NOMO-1 (cell line): ENCODE measurements at regions not wholly inside any gene's neighbourhood (a gene's known extent, or its start where the extent isn't known, plus 50 kb on each side); places are given as distances from the start of the nearest gene placed in this dataset.

Experiments used
- DNase-seq, 2 experiments: peaks; one replicate each; lab custom pipeline; 2025; ENCODE audit not compliant: unreplicated experiment in 2 of 2; lab: John Stamatoyannopoulos, UW

DNA sequence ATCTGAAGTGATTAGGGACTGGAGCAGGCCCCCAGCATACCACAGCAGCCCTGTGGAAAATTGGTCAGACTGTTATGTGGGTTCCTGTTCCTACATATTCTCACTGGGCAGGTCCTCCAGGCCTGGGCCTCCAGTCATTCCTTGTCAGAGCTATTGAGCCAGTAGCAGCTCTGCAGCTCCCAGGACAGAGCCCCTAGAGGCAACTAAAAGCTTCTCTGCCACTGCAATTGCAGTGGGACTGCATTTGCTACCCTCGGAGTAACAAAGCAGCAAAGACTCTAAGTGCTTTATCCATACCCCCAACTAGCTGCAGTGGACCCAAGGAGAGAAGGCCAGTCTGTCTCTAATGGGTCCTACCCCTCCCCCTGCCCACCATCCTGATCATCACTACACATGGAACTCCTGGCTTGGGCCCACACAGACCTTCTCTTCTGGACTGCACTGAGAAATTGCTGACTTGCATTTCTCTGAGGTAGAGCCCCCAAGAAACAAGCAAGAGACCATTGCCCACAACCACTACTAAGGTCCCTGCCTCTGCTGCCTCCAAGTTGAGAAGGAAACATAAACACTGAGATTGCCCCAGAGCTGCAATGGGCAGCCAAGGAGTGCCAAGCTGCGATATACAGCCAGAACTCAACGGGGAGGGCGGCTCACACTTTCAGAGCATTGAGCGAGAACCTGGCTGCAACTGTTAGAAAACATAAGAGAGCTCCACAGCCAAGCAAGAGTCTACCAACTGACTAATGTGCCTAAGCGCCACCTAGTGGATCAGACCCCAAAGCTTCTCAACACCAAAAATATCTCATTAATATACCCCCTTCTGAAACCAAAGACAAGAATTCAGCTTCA lies 738.7 kb upstream of the NDST4 start:
- peak; percentile 21 to 35 for DNase-seq

DNA sequence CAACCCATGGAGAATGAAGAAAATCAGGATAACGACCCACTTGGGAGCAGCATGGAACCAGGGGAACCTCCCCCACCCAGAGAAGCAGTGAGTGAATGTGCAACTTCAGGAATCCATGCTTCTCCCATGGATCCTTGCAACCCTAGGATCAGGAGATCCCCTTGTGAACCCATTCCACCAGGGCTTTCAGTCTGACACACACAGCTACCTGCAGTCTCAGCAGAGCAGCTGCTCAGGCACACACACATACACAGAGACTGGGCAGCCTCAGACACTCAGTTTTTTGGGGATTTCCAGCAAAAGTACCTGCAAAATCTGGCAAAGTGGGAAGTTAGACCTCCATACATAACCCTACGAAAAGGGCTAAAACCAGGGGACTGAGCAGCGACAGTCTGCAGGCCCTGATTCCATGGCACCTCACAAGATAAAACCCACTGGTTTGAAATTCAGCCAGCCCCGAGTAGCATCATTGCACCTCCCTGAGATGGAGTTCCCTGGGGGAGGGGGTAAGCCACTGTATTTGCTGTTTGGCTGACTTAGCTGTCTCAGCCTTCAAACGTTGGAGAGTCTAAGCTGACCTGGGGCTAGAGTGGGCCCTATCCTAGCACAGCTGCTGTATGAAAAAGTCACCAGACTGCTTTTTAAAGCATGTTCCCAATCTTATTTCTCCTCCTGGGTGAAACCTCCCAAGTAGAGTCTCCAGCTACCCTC lies 737.5 kb upstream of the NDST4 start:
- DNase-seq = no peak

DNA sequence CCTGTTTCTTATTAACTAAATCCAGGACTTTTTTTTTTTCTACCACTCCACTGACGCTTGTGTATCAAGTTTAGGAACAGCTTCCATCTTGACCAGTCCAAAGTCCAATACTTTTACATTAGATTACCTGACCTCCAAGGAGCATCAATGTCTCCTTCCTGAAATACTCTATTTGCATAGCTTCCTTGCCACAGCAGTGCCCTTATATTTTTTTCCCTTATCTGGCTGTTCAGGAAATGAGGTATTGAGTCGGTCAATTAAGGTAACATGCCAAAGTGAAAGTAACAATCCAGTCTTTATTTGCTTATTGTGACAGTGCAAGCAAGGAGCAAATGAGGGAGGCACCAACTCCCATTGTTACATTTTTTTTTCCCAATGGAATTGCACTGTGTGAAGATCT lies 730.8 kb upstream of the NDST4 start:
- DNase-seq = no peak

DNA sequence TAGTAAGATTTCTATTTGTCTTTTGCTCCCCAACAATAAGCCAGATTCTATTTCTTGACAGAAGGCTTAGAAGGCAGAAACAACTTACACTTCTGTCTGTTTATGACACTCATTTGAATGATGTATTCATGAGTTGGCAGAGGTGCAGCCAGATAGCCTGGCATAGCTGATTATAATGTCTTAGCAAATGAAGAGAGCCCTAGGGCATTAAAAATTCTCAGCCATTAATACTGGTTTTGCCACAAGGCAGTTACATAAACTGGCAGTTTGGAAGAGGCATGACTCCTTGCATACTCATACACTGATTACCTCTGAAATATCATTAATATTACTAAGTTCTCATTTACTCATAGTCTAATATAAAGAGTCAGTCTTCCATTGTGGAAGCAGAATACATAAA lies 728.5 kb upstream of the NDST4 start:
- DNase-seq = no peak

DNA sequence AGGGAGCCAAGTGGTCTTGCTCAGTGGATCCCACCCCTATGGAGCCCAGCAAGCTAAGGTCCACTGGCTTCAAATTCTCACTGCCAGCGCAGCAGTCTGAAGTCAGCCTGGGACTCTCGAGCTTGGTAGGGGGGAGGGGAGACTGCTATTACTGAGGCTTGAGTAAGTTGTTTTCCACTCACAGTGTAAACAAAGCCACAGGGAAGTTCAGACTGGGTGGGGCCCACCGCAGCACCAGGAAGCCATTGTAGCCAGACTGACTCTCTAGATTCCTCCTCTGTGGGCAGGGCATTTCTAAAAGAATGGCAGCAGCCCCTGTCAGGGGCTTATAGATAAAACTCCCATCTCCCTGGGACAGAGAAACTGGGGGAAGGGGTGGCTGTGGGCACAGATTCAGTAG lies 721.0 kb upstream of the NDST4 start:
- no peak for DNase-seq

DNA sequence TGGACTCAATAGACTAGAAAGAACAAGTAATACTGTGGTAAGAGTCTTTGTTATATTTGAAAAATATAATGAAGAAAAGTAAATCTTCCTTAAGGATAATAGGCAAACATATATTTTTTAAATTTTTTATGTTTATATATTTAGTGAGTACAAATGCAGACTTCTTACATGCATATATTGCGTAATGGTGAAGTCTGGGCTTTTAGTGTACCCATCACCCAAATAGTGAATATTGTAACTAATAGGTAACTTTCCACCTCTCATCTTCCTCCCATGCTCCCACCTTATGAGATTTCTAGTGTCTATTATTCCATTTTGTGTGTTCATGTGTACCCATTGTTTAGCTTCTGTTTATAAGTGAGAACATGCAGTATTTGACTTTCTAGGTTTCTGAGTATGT lies 711.2 kb upstream of the NDST4 start:
- DNase-seq = no peak

DNA sequence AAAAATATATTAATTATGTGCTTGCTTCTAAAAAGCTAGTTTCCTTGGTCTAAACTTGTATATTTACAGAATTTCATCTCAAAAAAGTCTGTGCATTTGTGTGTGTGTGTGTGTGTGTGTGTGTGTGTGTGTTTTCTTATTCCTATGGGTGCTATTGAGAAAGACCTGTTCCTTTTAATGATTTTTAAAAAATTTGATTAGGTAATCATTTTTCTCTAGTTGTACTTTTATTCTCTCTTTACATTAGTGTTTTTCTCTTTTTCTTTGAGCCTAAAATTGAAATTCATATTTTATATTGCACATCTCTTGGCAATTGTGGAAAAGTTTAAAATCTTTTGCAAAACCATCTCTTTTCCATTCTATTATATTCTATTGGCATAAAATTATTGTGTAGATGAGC lies 690.4 kb upstream of the NDST4 start:
- DNase-seq = no peak

DNA sequence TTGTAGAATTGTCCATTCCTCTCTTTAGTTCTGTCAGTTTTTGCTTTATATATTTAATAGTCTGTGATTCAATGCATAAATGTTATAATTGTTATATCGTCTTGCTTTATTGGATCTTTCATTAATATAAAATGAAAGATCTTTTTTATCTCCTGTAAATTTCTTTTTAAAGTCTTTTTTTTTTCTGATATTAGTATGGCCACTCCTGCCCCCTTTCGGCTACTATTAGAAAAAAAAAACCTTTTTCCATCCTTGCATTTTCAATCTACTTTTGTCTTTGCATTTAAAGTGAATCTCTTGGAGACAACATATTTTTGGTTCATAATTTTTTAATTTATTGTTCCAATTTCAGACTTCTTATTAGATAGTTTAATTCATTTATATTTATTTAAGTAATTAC lies 677.4 kb upstream of the NDST4 start:
- no peak for DNase-seq

DNA sequence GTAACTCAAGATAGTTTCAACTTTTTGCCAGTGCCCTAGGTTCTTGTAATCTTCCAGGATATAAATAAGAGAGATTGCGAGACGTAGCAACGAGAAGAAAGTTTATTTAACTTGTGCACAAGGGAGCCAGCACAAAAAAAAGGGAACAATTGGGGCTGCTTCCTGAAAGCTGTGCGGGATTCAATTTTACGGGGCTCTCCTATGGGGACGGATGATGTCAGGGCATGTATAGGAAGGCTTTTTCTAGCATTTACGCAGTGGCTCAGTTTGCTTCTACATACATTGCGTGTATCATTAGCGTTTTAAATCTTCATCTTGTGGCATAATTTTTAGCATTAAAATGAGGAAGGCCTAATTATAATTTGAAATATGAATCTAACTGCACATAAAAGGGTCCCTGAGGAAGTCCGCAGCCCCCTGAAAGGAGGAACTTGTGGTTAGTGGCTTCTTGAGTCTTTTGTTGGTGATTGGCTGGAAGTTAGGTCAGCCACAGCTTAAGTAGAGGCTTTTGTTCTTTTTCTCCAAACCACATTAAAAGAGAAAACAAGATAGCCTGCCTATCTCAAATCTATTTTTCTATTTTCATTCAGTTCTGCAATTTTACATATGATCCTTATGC lies 668.2 kb upstream of the NDST4 start:
- peak; percentile 85 to 93 for DNase-seq

DNA sequence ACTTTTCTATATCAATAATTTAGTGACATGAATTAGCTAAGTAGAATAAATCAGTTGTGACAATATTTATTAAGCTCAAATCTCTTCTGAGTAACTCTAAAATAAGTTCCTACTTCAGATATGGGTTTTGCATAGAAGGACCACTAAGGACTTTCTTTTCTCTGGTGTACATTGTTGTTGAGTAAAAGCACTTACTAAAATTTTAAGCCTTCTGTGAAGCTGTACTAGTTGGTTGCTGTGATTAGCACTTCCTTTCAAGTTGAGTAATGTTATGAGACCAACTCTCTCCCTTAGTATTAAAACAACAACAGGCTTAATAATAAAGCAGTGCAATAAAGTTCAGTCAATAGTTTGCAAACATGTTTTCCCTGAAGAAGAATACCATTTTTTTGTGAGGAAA lies 667.4 kb upstream of the NDST4 start:
- DNase-seq = no peak

DNA sequence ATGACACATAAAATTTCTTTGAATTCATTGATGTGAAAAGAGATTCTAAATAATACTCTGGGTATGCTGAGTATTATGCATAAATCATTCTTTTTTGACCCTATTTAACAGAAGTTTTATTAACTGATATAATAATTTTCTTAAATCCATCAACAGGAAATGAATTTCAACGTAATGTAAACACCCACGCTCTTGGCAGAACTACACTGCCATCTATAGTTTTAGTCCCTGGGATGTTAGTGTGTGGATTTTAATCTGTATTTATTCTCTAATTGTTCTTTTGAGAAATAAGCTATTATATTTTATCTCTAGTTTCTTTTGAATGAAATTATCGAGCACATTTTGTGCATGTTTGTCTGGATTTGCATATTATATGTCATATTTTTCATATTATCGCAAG lies 666.8 kb upstream of the NDST4 start:
- no peak for DNase-seq

DNA sequence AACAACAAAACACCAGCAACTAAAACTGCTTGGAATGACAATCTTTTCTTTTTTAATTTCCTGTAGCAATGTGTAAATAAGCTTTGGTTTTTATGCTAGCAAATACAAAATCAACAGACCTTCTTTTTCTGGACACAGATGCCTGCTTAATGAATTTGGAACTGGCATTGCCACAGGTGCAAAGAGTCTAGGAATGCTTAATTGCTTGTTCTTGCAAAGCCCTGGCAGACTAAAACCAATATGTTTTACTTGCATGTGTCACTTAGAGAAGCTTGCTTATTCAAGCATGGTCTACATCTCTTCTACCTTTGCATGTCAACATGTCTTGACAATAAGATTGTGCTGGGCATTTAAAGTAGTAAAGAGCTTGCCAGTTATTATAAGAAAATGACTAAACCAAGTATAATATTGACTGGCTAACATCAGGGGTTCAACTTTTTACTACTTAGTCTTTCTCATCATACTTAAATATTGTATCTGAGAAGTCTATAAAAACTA lies 656.7 kb upstream of the NDST4 start:
- DNase-seq = no peak

DNA sequence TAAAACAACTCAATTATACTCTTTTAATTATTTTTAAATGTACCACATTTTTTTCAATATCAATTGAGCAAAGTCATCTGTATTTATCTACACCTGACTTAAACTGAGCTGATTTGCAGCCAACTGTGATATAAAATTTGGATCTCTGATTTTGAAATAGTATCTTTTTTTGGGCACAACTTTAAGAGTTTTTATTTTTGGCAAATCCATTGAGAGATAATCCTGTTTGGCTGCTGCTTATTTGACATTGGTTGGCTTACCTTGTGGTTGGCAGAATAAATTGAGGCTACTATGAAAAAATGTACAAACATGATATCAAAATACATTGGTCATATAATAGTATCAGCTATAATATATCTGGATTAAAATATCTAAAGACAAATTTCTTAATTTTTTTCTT lies 656.0 kb upstream of the NDST4 start:
- DNase-seq = no peak

DNA sequence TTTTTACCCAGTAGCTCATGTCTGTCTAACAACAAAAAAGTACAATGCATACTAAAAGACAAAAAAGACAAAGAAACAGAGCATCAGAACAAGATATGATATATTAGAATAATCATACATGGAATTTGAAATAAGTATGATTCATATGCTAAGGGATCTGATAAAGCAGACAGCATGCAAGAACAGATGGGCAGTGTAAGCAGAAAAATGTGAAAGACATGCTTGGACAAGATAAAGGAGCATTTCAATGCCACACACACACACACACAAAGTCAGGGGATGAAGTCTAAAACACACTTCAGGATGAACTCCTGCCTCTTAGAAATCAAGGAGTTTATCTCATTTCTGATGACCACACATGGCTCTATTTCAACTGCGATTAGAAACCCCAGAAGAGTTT lies 649.6 kb upstream of the NDST4 start:
- no peak for DNase-seq

DNA sequence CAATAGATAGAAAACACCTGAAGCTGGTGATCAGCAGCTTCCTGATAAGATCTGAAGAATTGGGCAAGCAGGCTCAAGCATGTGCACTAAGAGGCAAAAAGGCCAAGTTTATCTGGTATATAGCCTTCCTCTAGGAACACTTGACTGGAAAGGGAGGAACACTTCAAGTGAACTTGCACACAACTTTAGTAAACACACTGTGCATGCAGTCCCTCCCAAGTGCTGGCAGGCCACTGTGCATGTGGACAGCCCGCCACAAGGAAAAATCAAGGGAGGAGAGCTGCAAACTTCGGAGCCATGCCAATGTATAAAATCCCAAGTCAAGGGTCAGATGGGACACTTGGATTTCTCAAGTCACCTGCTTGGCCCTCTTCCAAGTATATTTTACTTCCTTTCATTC lies 645.8 kb upstream of the NDST4 start:
- DNase-seq = no peak

DNA sequence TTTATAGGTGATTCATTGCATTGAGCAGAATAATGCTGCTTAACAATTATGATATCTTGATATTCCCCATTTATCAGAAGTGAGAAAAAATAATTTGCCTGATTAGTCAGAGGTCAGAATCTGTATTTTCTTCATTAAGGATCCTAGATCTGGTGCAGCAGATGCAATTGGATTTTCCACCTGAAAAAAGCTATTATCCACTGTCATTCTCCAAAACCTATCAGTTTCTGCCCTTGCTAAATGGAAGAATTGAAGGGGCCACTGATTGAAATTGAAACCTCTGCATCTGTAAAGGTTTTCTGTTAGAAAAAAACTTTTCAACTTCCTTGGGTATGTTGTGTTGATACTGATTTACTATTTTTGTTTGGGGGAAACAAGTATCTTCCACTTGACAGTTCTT lies 636.0 kb upstream of the NDST4 start:
- DNase-seq = no peak

DNA sequence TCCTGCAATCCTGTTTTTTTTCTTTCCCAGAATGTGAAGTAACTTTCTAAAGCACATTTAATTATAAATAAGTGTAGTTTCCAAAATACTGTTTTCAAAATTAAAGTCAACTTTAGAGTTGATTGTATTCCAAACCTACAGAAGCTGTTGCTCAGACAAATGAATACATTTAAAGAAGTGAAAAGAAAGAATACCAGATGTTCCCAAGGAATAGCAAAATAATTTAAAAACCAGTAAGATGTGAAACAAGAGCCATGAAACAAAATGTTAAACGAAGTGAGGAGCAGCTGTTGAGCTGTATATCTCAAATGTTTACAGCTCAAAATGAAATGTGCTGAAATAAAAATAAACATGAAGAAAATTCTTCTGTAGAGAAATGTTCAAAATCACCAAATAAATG lies 627.4 kb upstream of the NDST4 start:
- no peak for DNase-seq

DNA sequence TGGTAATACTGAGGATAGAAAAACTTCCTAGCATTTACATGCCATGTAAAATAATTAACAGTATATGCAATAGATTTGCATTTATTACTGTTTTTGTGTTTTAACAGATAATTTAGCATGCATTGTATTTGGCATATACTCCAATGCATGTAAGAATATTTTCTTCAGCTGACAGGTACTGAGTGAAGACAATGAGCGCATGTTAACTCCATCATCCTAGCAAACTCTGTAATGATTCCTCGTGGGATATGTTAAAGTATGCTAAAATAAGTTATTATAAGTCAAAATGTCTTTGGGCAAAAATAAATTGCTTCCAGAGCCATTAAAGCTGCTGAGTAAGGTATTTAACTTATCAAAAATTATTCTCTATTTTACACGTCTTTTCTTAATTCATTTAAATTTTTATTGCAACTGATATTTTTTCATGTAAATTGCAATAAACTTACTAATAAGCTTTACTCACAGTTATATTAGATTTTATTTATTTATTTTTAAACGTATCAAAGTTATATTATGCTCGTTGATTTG lies 616.4 kb upstream of the NDST4 start:
- DNase-seq = no peak

DNA sequence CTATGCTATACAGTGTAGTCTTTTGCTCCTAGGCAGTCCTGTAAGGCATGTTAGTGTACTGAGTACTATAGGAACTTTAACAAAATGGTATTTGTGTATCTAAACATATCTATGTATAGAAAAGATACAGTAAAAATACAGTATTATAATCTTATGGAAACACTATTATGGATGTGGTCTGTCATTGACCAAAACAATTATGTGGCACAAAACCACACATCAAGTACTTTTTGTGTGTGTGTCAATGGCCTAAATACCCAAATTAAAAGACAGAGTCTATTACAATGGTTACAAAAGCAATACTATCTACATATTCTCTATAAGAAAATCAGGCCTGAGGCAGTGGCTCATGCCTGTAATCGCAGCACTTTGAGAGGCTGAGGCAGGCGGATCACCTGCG lies 610.2 kb upstream of the NDST4 start:
- DNase-seq = no peak

DNA sequence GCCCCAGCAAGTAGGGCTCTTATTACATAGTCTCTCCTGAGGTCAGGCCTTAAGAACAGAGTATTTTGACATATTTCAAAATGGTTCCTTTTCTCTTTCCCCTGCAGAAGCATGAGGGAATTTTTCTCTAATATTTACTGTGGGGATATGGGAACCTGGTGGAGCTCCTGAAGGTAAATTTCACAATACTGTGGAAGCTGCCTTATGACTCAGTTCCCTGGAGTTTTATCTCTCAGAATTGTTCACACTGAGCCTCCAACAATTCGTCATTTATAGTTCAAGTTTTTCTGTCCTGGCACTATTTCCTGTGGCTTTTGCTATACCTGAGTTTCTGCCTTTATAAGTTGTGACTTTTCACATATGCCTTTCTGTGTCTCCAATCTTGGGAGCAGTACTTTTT lies 607.2 kb upstream of the NDST4 start:
- DNase-seq = no peak

DNA sequence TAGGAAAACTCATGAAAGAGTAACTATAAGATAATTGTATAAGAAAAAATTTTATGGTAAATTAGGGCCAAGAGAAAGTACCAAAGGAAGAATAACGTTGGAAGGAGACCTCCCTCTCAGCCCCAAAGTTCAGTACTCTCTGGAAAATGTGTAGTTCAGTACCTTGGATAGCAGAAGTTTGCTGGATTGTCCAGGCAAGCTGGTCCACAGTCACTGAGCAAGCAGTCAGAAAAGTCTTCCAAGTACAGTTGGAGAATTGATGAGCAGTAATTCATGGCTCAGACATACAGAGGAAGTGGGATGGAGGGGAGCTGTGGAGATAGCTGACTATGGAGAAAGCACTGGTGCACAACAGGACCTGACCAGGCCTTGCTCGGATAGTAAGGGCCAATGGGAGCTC lies 598.2 kb upstream of the NDST4 start:
- DNase-seq = no peak

DNA sequence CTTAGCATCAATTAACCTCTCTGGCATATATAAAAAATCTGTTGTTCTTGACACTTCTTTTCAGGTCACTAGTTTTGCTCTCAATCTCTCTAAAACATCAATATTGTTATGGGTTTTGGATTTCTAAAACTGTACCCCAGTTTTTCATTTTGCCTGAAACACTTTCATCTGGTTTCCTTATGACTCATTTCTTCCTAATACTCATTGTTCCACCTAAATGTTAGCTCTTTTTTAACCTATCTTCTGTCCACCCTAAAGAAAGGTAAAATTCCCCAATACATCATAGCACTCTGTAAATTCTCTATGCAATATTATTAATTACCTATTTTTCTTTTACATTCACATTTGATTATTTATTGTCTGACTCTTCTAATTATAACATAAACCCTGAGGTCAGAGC lies 575.5 kb upstream of the NDST4 start:
- DNase-seq = no peak
